Mammary epithelial cell (primary cell): ENCODE measurements at regions not wholly inside any gene's neighbourhood (a gene's known extent, or its start where the extent isn't known, plus 50 kb on each side); places are given as distances from the start of the nearest gene placed in this dataset.

Experiments used
- CTCF ChIP-seq, 2 donors: IDR thresholded peaks in 1 of 2; conservative IDR thresholded peaks in 1 of 2; 2 replicates each; pipeline ENCODE4 v1.5.1; 2011 to 2012; ENCODE audit warnings: inconsistent platforms in 2 of 2, low read length in 2 of 2, mild to moderate bottlenecking in 2 of 2, control low read depth in 1 of 2, low read depth in 1 of 2; ENCODE audit not compliant: insufficient read depth in 1 of 2; ENCODE audit errors: extremely low read depth in 1 of 2
- EZH2 ChIP-seq: IDR thresholded peaks from 2 replicates; pipeline ENCODE4 v1.6.1; 2012; ENCODE audit warnings: low read length, inconsistent platforms, borderline replicate concordance

- TF ChIP-seq CTCF (conservative IDR thresholded peaks at IDR 0.05 in 1 of 2, IDR thresholded peaks at IDR 0.05 in 1 of 2; ENCODE audit: extremely low read depth in 1 of 2, insufficient read depth in 1 of 2, low read depth in 1 of 2, low read length in 2 of 2) (no peak), EZH2 (no peak)
Measured at GRCh38 chr14:43483415-43483814, 1023.7 kb downstream of the FSCB start.
